ENCODE measurements at regions not wholly inside any gene's neighbourhood (a gene's known extent, or its start where the extent isn't known, plus 50 kb on each side); places are given as distances from the start of the nearest gene placed in this dataset.
A peak's percentile ranks its signal among the peaks of the same experiment; 100 is the strongest.

GRCh38 chr11:103673773-103674172, 362.7 kb upstream of the DDI1 start:
- DNase-seq = no peak

DNA sequence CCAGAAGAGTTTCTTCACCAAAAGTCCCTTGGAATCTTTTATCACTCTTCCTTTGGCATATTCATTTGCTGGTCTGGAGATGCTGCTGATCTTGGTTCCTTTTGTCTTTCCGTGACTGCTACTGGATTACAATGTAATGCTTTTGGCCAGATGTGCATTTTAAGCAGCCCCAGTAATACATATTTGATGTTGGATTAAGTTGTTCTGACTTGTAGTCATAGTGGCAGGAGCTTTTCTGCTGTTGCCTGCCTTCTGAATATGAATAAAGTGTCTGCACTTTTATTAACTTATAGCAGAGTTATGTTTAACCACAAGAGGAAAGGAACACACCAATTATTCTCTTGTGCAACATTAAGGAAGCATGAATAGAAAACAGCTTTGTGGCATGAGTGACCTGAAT, 360.0 kb upstream of the DDI1 start:
- DNase-seq = no peak

GRCh38 chr11:103680826-103681225, 355.6 kb upstream of the DDI1 start:
- DNase-seq = no peak

- DNase-seq = no peak
These were observed 354.6 kb upstream of the DDI1 start for GRCh38 chr11:103681855-103682254.

GRCh38 chr11:103682318-103683184, 353.9 kb upstream of the DDI1 start:
- peak; percentile 80 for DNase-seq

DNA sequence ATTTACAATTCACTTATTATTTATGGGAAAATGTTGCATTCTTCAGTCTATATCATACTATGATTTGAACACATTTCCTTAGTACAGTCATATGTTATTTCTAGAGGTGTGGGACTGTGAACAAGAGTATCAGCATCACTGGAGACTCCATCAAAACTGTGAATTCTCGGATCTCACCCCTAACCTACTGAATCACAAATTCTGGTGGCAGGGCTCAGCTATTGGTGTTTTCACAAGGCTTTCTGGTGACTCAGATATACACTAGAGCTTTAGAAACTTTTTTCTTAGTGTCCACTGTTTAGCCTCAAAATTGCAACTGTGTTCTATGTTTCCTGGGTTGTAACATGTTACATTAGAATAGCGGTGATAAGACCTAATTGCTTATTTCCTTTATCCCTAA, 352.9 kb upstream of the DDI1 start:
- no peak for DNase-seq

GRCh38 chr11:103688924-103689323, 347.5 kb upstream of the DDI1 start:
- DNase-seq = no peak

DNA sequence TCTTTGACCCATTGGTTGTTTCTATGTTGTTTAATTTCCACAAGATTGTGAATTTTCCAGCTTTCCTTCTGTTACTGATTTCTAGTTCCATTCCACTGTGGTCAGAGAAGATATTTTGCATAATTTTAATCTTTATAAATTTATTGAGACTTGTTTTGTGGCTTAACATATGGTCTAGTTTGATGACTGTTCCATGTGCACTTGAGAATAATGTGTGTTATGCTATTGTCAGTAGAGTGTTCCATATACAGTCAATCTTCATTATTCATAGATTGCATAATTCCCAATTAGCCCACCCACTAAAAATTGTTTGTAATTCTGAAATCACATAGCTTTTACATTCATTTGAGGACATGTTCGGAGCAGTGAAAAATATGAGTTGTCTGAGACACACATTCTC, 346.1 kb upstream of the DDI1 start:
- DNase-seq = no peak

- DNase-seq = no peak
These were observed 340.3 kb upstream of the DDI1 start for GRCh38 chr11:103696123-103696522.

DNA sequence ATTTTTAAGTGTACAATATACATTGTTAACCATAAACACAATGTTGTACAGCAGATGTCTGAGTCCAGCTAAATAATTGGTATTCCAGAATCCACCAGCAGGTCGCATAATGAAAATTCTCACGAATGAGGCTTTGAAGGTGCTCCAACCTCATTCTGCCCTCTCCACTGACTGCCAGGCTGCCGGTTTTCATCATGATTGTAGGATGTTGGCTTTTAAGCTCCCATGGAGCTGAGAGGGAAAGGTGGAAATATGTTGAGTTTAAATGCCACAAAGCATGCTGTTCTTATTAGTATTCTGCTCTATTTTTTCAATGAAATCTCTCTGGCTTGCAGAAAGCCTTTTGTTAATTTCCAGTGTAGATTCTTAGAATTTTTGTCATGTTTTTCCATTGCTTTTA, 337.2 kb upstream of the DDI1 start:
- no peak for DNase-seq

GRCh38 chr11:103699656-103700055, 336.8 kb upstream of the DDI1 start:
- DNase-seq = no peak

- DNase-seq = no peak
These were observed 335.8 kb upstream of the DDI1 start for GRCh38 chr11:103700622-103701021.

DNA sequence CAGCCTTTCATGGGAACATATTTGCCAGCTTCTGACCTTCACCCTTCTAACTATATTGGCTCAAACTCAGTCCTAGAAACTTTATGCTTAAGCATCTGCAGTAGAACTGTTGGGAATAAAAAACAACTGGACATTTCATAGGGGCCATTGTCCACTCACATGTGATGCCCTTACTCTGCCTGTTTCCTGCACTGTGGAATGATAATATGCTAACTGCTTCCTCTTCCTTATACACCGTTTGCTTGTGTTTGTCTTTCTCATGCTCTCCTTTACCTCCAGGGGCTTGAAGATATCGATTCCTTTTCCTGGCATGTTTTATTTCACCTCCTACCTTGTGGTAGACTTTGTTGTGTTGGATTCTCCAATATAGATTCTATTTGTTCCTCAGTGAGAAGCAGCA, 333.0 kb upstream of the DDI1 start:
- no peak for DNase-seq

DNA sequence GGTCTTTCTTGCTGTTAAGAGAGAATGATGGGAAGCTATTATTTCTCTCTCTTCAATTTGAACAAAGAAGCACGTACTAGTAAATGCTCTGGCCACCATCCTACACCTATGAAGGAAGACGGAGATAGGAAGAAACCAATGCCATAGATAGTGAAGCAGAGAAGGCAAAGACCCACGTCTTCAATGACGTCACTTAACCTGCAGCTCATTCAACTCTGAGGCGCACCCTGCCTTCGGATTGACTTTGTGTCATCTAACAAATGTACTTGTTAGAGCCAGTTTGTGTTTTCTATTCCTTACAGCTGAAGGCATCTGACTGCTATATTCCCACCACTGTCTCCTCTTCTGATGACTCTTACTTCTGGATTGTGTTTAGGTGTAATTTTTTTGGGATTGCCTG, 332.5 kb upstream of the DDI1 start:
- no peak for DNase-seq

- DNase-seq = no peak
These were observed 330.8 kb upstream of the DDI1 start for GRCh38 chr11:103705642-103706041.

GRCh38 chr11:103709371-103709770, 327.1 kb upstream of the DDI1 start:
- no peak for DNase-seq

DNA sequence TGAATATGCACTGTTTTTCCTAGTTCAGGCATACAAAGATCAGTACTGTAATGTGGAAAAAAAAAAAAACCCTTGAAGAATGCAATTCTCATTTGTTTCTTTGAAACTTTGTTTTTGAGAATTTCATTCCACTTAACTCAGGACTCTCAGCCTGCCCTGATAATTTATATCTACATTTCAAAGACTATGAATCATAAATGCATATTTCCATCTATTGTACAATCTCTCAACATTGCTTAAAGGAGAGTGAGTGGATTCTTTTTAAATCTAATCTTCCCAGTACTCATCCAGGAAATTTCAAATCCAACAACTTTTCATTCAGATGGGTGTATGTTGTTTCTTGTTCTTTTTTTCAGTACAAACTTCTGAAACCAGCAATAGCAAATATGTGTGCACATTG, 322.2 kb upstream of the DDI1 start:
- no peak for DNase-seq

DNA sequence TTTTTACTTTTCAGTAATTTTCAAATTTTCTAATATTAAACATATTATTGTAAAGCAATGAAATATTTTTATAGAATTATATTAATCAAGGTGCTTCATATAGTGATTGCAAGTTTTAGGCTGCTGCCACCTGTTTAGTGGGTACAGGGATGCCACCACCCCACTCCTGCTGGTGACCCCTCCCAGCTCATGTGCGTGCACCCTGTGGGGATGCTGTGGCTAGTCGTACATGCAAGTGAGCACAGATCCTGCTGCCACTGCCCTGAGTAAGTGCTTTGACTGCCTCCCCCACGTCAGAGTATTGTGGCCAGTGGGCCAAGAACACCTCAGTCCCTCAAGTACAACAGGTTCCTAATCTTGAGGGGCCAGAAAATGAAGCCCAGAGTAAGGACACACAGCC, 320.1 kb upstream of the DDI1 start:
- DNase-seq = no peak

- DNase-seq = no peak
These were observed 309.2 kb upstream of the DDI1 start for GRCh38 chr11:103727262-103727661.

GRCh38 chr11:103729617-103730016, 306.8 kb upstream of the DDI1 start:
- DNase-seq = no peak

GRCh38 chr11:103730131-103730940, 306.1 kb upstream of the DDI1 start:
- DNase-seq = no peak

DNA sequence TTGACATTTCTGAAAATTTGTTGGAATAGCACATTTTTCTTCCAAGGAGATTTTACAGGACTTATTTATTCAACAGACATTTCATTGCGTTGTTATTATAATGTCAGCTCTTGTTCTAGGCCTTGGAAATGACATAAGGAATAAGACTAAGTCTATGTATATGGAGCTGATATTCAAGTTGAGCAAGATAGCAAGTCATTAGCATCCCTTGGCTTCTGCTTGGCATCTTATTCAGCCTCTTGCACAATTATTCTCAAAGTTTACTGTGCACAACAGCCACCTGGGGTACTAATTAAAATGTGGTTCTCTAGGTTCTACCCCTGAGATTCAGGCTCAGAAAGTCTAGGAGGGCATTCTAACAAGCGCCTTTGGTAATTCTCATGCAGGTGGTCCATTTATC, 304.8 kb upstream of the DDI1 start:
- DNase-seq = no peak

GRCh38 chr11:103733889-103734288, 302.6 kb upstream of the DDI1 start:
- DNase-seq = no peak

GRCh38 chr11:103735497-103736032, 300.9 kb upstream of the DDI1 start:
- no peak for DNase-seq
